ENCODE measurements at regions not wholly inside any gene's neighbourhood (a gene's known extent, or its start where the extent isn't known, plus 50 kb on each side); places are given as distances from the start of the nearest gene placed in this dataset.

DNA sequence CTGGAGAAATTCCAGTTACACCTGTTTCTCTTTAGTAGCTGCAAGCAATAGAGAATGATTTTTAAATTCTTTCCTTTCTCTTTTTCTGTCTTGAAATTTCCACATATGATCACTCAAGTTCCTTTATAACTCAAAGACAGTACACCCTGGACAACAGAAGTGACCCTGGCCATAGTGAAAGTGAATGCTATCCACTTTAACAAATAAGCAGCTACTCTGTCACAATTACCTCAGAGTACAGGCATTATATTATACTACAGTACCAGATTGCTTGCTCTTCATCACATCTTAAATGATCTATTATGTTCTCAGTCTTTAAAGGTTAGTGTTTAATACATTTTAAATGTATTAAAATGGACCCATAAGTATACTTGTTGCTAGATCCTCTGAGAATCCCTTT is 136.2 kb downstream of the KLF12 start:
- no peak for DNase-seq

GRCh38 chr13:73996569-73996968 is 137.6 kb downstream of the KLF12 start:
- DNase-seq = no peak

GRCh38 chr13:73995736-73996135 is 138.5 kb downstream of the KLF12 start:
- DNase-seq = no peak

DNA sequence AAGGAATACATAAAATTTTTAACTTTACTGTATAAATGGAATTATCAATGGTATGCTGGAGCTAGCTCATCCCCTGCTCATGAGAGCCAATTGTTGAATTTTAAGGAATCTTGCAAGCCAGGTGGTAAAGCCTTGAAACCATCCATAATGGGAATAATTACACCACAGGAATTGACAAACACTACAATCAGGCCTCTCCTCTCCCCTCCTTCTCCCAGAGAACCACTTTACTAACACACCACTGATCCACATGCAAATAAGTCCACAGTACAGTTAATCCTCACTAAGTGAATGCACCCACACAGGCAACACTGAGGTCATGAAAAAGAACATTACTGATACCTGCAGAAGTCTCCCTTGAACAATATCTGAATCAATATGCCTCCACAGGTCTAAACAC is 140.5 kb downstream of the KLF12 start:
- DNase-seq = no peak

DNA sequence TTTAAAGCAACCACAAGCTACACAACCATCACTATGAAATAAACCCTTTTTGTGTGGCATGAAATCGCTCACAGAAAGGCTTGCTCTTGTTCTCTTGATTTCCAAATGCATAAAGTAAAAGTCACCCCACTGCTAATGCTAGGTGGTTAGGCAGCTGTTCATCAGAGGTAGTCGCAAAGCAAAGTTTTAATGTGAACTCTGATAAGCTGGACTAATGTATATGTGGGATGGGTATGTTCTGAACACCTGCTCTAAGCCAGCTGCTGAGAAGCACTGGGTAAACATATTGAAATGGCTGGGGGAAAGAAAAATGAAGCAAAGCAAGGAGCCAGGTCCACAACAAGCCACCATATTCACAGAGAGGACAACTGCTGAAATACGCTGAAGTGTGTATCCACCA is 142.3 kb downstream of the KLF12 start:
- peak; percentile 57 to 73 for DNase-seq

- no peak for DNase-seq
Measured at GRCh38 chr13:73991384-73991783, 142.8 kb downstream of the KLF12 start.

GRCh38 chr13:73989244-73989843 is 144.9 kb downstream of the KLF12 start:
- no peak for DNase-seq

DNA sequence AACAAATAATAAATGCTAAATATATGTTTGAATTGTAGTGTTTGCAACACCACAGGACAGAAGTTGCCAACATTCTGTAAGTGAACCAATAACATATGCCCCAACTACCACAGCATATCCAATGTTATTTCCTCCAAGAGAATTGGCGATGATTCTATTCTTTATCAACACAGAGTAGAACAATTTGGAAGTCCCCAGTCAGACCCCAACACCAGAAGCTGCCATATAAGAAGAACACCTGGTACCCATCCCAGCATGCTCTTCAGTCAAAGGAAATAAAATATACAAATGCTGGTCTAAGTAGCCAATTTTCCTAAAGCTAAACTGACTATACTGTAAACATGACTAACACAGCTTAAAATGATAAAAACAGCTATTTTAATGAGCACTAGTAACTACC is 145.7 kb downstream of the KLF12 start:
- no peak for DNase-seq

GRCh38 chr13:73987618-73988017 is 146.6 kb downstream of the KLF12 start:
- DNase-seq = no peak

DNA sequence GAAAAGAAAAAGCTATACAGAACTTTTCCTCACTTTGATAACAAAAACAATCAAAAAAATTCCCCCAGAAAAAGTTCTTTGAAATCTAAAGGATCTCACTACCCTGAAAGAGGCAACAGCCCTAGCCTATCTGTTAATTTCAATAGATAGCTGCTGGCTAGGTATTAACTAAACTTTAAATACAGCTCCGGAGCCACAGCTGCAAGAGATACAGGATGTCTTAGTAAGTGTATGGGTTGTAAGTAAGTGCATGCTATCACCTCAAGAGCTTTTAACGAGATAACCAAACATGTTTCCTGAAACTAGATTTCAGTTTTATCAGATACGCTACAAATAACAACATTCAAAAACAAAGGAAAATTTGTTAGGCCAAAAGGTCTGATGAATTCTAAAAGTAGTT is 148.4 kb downstream of the KLF12 start:
- no peak for DNase-seq

- peak in 1 of 2 experiments; percentile 16 for DNase-seq
Measured at GRCh38 chr13:73984949-73985691, 149.1 kb downstream of the KLF12 start.

DNA sequence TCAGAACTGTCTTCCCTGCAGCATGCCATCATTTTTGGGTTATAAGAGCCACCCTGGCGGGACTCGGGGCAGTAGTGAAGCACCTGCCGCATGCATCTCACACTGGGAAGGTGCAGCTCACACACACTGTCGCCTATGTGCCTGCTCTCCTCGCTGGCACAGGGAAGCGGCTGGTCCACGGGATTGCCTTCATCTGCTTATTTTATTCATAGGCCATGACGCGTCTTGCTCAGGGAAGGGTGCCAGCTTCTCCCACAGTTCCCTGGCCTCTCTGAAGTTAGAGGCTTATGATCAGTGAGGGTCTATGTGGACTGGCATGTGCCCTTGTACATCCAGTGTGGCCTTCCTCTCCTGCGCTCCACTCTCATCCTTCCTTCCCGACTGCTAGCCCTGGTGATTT is 150.0 kb downstream of the KLF12 start:
- no peak for DNase-seq

DNA sequence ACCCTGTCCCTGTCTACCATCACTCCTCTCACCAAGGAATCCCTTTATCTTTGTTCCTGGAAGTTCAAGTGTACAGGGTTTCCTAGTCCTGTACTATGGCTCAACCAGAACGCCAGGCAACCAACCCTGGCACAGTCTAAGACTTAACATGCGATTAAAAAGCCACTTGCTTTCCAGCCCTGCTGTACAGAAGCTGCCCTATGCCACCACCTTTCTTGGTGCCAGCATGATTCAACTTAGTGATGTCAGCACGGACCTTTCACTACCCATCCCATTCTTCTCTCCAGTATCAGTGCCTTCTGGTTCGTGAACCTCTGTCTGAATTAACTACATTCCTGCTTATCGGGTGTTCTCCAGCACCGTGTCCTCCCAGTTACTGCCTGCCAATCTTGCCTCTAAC is 151.1 kb downstream of the KLF12 start:
- no peak for DNase-seq

GRCh38 chr13:73981595-73981994 is 152.6 kb downstream of the KLF12 start:
- no peak for DNase-seq

DNA sequence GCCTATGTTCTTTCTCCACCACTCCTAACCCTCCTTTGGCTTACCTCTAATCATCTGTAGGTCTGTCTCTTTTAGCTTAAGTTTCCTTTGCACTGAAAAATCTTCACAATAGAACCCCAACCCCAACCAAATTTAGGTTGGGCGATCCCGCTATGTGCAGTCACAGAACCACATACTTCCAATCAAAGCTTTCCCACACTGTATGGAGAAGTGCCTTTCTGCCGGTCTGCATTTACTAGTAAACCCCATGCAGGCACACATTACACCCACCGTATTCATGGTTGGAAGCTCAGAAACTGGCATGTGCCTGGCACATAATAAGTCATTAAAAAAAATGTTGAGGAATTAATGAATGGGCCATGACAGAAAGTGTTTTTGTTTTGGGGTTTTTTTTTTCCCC is 158.4 kb downstream of the KLF12 start:
- no peak for DNase-seq

DNA sequence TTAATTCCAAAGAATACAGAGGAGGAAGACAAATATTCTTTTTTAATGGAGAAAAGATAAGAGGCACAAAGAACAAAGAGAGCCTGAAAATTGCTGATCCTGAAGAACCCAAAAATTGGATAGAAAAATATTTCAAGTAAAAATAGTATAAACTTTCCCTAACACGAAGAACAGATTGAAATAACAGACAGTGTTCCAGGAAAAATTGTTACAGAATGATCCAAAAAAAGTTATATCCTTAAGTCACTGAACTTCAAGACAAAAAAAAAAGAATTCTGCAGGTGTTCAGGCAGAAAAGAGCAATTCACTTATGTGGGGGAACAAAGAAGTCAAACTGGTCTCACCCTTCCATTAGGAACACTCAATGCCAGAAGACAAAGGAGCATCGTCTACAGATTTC is 160.2 kb downstream of the KLF12 start:
- DNase-seq = no peak

DNA sequence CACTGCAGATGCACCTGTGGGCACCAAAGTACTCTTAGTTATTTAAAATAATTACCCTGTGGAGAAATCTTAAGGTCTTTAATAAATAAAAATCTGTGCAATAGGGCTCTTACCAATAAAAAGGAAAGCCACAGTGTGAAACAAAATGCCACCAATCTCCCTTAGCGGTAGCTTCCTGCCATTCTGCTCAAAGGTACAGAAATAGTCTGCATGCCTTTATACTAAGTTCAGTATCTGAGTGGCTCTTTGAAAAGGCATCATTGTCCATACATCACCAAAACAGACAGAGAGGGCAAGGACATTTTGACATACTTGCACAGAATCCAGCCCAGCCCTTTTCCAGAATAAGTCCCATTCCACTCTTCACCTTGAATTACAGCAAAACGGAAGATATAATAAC is 161.0 kb downstream of the KLF12 start:
- DNase-seq = no peak

DNA sequence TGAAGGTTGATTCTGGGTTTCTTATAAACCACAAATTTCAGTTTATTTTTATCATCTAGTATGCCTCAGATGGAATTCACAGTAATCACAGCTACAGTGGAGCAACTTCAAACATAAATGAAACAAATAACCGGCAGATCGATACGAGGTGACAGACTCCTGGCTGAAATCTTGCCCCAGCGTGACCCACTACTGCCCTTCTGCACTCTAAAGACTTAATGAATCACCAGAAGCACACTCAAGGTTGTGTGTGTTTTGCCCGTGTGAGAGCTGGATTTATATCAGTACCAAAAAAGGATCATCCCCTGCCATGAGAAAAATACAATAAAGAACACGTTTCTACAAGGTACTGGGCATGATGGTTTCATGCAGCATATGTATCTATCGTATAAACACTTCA is 161.7 kb downstream of the KLF12 start:
- DNase-seq = no peak

- DNase-seq = no peak
Measured at GRCh38 chr13:73971481-73971880, 162.7 kb downstream of the KLF12 start.

GRCh38 chr13:73970421-73971055 is 163.7 kb downstream of the KLF12 start:
- DNase-seq = no peak

GRCh38 chr13:73967397-73968165 is 166.6 kb downstream of the KLF12 start:
- no peak for DNase-seq

DNA sequence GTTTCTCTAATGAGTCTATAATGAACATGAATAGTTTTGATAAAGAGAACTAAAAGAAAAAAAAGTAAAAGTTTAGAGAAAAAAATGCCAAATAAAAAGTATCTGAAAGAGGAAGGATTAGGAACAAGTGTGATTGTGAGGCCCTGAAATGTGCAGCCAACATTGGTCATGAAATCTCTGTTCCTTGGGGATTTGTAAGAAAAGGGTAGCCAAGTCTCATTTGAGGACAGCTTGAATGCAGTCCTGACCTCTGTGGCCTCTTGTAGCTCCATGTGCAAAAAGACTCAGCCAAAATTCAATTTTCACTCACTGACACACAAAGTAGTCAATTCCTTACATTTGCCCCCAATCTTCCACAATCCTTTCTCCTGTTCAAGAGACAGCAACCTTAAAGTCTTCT is 167.9 kb downstream of the KLF12 start:
- DNase-seq = no peak

DNA sequence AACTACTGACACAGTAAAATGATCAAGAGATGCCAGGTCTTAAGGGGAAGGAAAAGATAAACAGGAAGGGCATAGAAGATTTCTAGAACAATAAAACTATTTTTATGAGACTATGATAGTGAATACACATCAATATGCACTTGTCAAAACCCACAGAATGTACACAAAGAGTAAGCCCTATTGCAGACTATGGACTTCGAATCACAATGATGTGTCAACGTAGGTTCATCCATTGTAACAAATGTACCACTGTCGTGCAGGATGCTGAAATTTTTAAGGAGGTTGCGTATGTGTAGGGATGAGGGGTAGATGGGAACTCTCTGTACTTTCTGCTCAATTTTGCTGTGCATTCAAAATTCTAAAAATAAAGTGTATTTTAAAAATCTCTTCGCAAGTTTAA is 171.9 kb downstream of the KLF12 start:
- DNase-seq = no peak

GRCh38 chr13:73961181-73961580 is 173.0 kb downstream of the KLF12 start:
- no peak for DNase-seq

All from SHP77 (cell line).